ENCODE measurements at regions not wholly inside any gene's neighbourhood (a gene's known extent, or its start where the extent isn't known, plus 50 kb on each side); places are given as distances from the start of the nearest gene placed in this dataset.

DNA sequence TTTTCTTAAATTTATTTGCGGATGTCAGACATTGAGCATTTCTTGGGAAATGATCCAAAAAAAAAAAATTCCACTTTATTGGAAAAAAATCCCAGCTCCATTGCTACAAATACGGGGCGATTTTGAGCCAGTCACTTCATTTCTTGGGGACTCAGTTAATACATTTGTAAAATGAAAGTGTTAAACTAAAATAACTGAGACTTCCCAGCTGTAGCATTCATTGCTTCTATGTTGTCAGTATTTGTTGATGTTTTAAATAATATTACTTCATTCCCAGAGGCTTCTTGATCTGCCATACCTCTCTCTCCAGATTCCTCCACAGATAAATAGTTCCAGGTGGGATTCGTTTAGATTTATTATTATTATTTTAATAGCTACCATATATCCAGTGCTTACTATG, 77.1 kb upstream of the HS3ST3A1 start:
- H3K79me2 ChIP-seq: no peaks in the 10 kb centered on the region
- TF ChIP-seq, protein P1, sequence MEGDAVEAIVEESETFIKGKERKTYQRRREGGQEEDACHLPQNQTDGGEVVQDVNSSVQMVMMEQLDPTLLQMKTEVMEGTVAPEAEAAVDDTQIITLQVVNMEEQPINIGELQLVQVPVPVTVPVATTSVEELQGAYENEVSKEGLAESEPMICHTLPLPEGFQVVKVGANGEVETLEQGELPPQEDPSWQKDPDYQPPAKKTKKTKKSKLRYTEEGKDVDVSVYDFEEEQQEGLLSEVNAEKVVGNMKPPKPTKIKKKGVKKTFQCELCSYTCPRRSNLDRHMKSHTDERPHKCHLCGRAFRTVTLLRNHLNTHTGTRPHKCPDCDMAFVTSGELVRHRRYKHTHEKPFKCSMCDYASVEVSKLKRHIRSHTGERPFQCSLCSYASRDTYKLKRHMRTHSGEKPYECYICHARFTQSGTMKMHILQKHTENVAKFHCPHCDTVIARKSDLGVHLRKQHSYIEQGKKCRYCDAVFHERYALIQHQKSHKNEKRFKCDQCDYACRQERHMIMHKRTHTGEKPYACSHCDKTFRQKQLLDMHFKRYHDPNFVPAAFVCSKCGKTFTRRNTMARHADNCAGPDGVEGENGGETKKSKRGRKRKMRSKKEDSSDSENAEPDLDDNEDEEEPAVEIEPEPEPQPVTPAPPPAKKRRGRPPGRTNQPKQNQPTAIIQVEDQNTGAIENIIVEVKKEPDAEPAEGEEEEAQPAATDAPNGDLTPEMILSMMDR (IDR thresholded peaks at IDR 0.05): no peak
- no peaks in the 10 kb centered on the region for H3K27me3 ChIP-seq (ENCODE audit: control insufficient read depth, insufficient read depth, low read length)
- no peak overlapping the region for H3K27ac ChIP-seq
- H3K9ac ChIP-seq: no peak overlapping the region
- no peaks in the 10 kb centered on the region for H3K9me3 ChIP-seq (ENCODE audit: control insufficient read depth, low read length)
- no peak overlapping the region for H3K4me2 ChIP-seq (ENCODE audit: low read length)
- no peak overlapping the region for H3K4me3 ChIP-seq (ENCODE audit: low read depth, low read length)
- no peaks in the 10 kb centered on the region for H3K4me1 ChIP-seq
- no peak overlapping the region for H2AFZ ChIP-seq
- no peaks in the 10 kb centered on the region for H3K36me3 ChIP-seq (ENCODE audit: control insufficient read depth, insufficient read depth, low read length)

DNA sequence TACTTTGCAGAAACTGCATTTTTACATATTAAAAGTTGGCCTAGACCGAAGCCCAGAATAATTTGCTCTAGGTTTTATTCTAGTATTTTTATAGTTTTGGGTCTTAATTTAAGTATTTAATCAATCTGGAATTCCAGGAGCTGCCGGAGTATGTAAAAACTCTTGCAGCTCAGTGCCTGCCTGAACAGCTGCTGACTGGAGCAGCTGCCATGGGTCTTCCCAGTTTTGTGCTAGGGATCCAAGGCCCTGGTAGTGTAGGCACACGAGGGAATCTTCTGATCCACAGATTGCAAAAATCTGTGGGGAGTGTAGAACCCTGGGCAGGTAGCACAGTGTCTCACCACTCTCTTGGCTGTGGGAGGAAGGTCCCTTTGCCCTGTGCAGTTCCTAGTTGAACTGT, 87.0 kb upstream of the HS3ST3A1 start:
- H2AFZ ChIP-seq: no peak overlapping the region
- TF ChIP-seq, protein P1 (IDR thresholded peaks at IDR 0.05): no peak

DNA sequence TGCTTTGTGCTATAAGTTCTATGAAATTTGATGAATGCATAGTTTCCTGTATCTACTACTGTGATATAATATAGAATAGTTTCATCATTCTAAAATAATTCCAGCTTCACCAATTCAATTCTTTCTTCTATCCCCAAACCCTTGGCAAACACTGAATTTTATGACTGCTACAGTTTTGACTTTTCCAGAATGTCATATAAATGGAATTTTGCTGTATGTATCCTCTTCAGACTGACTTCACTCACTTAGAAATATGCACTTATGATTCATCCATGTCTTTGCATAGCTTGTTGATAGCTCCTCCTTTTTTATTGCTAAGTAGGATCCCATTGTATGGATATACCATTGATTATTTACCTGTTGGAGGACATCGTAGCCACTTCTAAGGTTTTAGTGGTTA, 89.1 kb upstream of the HS3ST3A1 start:
- Histone ChIP-seq H3K4me1 (no peaks in the 10 kb centered on the region), H3K9ac (no peak overlapping the region), H3K27me3 (ENCODE audit: control insufficient read depth, insufficient read depth, low read length) (no peaks in the 10 kb centered on the region), H3K4me3 (ENCODE audit: low read depth, low read length) (no peak overlapping the region), H2AFZ (no peak overlapping the region), H3K36me3 (ENCODE audit: control insufficient read depth, insufficient read depth, low read length) (no peaks in the 10 kb centered on the region), H3K79me2 (no peaks in the 10 kb centered on the region), H3K4me2 (ENCODE audit: low read length) (no peak overlapping the region), H3K27ac (no peak overlapping the region), H3K9me3 (ENCODE audit: control insufficient read depth, low read length) (no peaks in the 10 kb centered on the region)
- TF ChIP-seq, protein P1 (IDR thresholded peaks at IDR 0.05): no peak

More for the DNA sequence above, 87.0 kb upstream of the HS3ST3A1 start:
- no peak overlapping the region for H3K4me2 ChIP-seq (ENCODE audit: low read length)
- H3K4me1 ChIP-seq: no peaks in the 10 kb centered on the region
- H3K79me2 ChIP-seq: no peaks in the 10 kb centered on the region
- no peak overlapping the region for H3K4me3 ChIP-seq (ENCODE audit: low read depth, low read length)
- no peaks in the 10 kb centered on the region for H3K9me3 ChIP-seq (ENCODE audit: control insufficient read depth, low read length)
- H3K36me3 ChIP-seq (ENCODE audit: control insufficient read depth, insufficient read depth, low read length): no peaks in the 10 kb centered on the region
- no peaks in the 10 kb centered on the region for H3K27me3 ChIP-seq (ENCODE audit: control insufficient read depth, insufficient read depth, low read length)
- no peak overlapping the region for H3K9ac ChIP-seq
- H3K27ac ChIP-seq: no peak overlapping the region

DNA sequence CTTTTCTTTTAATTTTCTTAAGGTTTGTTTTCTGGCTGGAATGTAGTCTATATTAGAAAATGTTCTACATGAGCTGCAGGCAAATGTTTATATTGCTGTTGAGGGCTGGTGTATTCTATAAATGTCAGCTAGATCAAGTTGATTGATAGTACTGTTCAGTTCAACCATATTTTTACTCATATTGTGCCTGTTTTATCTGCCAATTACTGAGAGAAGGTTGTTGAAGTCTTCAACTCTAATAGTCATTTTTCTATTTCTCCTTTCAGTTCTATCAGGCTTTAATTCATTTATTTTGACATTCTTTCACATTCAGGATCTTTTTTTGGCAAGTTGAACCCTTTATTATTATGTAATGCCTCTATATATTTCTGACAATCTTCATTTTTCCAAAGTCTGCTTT, 93.2 kb upstream of the HS3ST3A1 start:
- Histone ChIP-seq H3K79me2 (no peaks in the 10 kb centered on the region), H3K27ac (no peak overlapping the region), H3K9me3 (ENCODE audit: control insufficient read depth, low read length) (no peaks in the 10 kb centered on the region), H3K27me3 (ENCODE audit: control insufficient read depth, insufficient read depth, low read length) (no peaks in the 10 kb centered on the region), H3K36me3 (ENCODE audit: control insufficient read depth, insufficient read depth, low read length) (no peaks in the 10 kb centered on the region), H3K4me3 (ENCODE audit: low read depth, low read length) (no peak overlapping the region), H3K4me1 (no peaks in the 10 kb centered on the region), H2AFZ (no peak overlapping the region), H3K4me2 (ENCODE audit: low read length) (no peak overlapping the region), H3K9ac (no peak overlapping the region)
- TF ChIP-seq, protein P1 (IDR thresholded peaks at IDR 0.05): no peak

DNA sequence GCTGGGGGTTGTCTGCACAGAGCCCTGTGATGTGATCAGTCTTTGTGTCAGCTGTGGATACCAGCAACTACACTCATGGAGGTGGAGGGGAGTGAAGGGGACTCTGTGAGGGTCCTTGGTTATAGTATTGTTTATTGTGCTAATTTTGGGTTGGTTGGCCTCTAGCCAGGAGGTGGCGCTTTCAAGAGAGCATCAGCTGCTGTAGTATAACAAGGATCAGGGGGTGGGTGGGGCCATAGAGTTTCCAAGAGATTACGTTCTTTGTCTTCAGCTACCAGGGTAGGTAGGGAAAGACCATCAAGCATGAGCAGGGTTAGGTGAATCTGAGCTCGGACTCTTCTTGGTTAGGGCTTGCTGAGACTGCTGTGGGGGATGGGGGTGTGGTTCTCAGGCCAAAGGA, 97.1 kb upstream of the HS3ST3A1 start:
- TF ChIP-seq, protein P1 (IDR thresholded peaks at IDR 0.05): no peak
- Histone ChIP-seq H2AFZ (no peak overlapping the region), H3K4me2 (ENCODE audit: low read length) (no peak overlapping the region), H3K27ac (no peak overlapping the region), H3K4me3 (ENCODE audit: low read depth, low read length) (no peak overlapping the region), H3K9ac (no peak overlapping the region), H3K36me3 (ENCODE audit: control insufficient read depth, insufficient read depth, low read length) (no peaks in the 10 kb centered on the region), H3K27me3 (ENCODE audit: control insufficient read depth, insufficient read depth, low read length) (no peaks in the 10 kb centered on the region), H3K79me2 (no peaks in the 10 kb centered on the region), H3K4me1 (no peaks in the 10 kb centered on the region), H3K9me3 (ENCODE audit: control insufficient read depth, low read length) (no peaks in the 10 kb centered on the region)
